ENCODE measurements at regions not wholly inside any gene's neighbourhood (a gene's known extent, or its start where the extent isn't known, plus 50 kb on each side); places are given as distances from the start of the nearest gene placed in this dataset.

DNA sequence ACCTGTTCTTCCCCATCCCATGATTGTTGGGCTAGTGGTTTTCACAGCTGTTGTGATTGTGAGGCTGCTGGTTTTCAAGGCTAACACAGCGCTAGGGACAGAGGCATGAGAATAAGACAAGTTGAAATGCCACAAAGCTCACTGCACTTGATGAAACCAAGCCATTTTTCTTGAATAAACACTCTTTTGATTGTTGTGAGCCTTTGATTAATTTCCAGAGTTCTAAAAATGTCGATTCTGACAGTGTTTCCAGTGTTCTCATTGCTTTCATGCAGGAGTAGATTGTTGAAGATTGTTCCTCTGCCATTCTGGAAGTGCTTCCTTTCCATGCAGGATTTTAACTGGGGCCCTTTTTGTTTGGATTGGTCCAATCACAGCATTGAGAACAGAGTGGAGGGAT is 134.9 kb upstream of the GRIK3 start:
- TF ChIP-seq TAF1 (IDR thresholded peaks at IDR 0.05; ENCODE audit: borderline replicate concordance, low read depth, low read length), result no peak
- TF ChIP-seq POLR2AphosphoS5 (IDR thresholded peaks at IDR 0.05; ENCODE audit: low read depth, low read length), result no peak
- no peak for TF ChIP-seq NRF1 (IDR thresholded peaks at IDR 0.05; ENCODE audit: low read depth, low read length)
- TF ChIP-seq, protein P1, sequence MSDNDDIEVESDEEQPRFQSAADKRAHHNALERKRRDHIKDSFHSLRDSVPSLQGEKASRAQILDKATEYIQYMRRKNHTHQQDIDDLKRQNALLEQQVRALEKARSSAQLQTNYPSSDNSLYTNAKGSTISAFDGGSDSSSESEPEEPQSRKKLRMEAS (IDR thresholded peaks at IDR 0.05; ENCODE audit: low read depth), result no peak
- TF ChIP-seq, protein P2, sequence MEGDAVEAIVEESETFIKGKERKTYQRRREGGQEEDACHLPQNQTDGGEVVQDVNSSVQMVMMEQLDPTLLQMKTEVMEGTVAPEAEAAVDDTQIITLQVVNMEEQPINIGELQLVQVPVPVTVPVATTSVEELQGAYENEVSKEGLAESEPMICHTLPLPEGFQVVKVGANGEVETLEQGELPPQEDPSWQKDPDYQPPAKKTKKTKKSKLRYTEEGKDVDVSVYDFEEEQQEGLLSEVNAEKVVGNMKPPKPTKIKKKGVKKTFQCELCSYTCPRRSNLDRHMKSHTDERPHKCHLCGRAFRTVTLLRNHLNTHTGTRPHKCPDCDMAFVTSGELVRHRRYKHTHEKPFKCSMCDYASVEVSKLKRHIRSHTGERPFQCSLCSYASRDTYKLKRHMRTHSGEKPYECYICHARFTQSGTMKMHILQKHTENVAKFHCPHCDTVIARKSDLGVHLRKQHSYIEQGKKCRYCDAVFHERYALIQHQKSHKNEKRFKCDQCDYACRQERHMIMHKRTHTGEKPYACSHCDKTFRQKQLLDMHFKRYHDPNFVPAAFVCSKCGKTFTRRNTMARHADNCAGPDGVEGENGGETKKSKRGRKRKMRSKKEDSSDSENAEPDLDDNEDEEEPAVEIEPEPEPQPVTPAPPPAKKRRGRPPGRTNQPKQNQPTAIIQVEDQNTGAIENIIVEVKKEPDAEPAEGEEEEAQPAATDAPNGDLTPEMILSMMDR (IDR thresholded peaks at IDR 0.05), result no peak
- TF ChIP-seq MXI1 (IDR thresholded peaks at IDR 0.05; ENCODE audit: low read depth, low read length), result no peak
- TF ChIP-seq YY1 (IDR thresholded peaks at IDR 0.05; ENCODE audit: low read depth), result no peak
- no peak for TF ChIP-seq TEAD4 (IDR thresholded peaks at IDR 0.05; ENCODE audit: borderline replicate concordance, insufficient read depth)
- no peak for TF ChIP-seq EP300 (IDR thresholded peaks at IDR 0.05; ENCODE audit: borderline replicate concordance in 1 of 2, low read depth in 1 of 2, low read length in 1 of 2)
- no peak for TF ChIP-seq FOXJ3 (CRISPR knock-in tag; IDR thresholded peaks at IDR 0.05)
- TF ChIP-seq ELF1 (IDR thresholded peaks at IDR 0.05), result no peak
- TF ChIP-seq EZH2phosphoT487 (IDR thresholded peaks at IDR 0.05; ENCODE audit: borderline replicate concordance, low read depth), result no peak
- no peak for TF ChIP-seq CHD2 (IDR thresholded peaks at IDR 0.05; ENCODE audit: low read length, partially characterized antibody)

All from SK-N-SH (cell line).